ENCODE measurements at regions not wholly inside any gene's neighbourhood (a gene's known extent, or its start where the extent isn't known, plus 50 kb on each side); places are given as distances from the start of the nearest gene placed in this dataset.

- H3K27me3 Mint-ChIP-seq (ENCODE audit: insufficient read depth, low read depth, poor library complexity): peaks cover 2% of the 10 kb centered on the region
- H3K4me3 Mint-ChIP-seq: no peak overlapping the region
- no peak overlapping the region for H2AFZ ChIP-seq
- no peaks in the 10 kb centered on the region for H4K20me1 ChIP-seq (replicated peaks; ENCODE audit: insufficient read depth)
- DNase-seq (ENCODE audit: low spot score): peak; percentile 15
- H3K4me1 ChIP-seq (ENCODE audit: insufficient read depth): no peaks in the 10 kb centered on the region
- no peaks in the 10 kb centered on the region for H3K27me3 ChIP-seq (ENCODE audit: insufficient read depth)
- H3K4me2 ChIP-seq: no peak overlapping the region
- TF ChIP-seq CTCF (conservative IDR thresholded peaks at IDR 0.05; ENCODE audit: low read depth in 2 of 2): peak; percentile 23 to 39; a peak in 3 of 4 replicates
- TF ChIP-seq JUNB (IDR thresholded peaks at IDR 0.05; ENCODE audit: unreplicated experiment): no peak
- H3K9me3 Mint-ChIP-seq: peaks cover 19% of the 10 kb centered on the region
- no peak for ATAC-seq
- no peaks in the 10 kb centered on the region for H3F3A ChIP-seq (replicated peaks; ENCODE audit: low read depth)
- no peaks in the 10 kb centered on the region for H3K36me3 ChIP-seq (ENCODE audit: insufficient read depth)
- H3K4me3 ChIP-seq: no peak overlapping the region
- H3K79me2 ChIP-seq (replicated peaks; ENCODE audit: insufficient read depth): no peaks in the 10 kb centered on the region
- H3K36me3 Mint-ChIP-seq (ENCODE audit: low read depth): peaks cover 14% of the 10 kb centered on the region
- no peak overlapping the region for H3K27ac ChIP-seq (ENCODE audit: low read depth)
- no peaks in the 10 kb centered on the region for H3K4me1 Mint-ChIP-seq
- no peaks in the 10 kb centered on the region for H3K9me2 ChIP-seq (ENCODE audit: insufficient read depth)
- no peak overlapping the region for H3K27ac Mint-ChIP-seq
Observed at GRCh38 chr2:107669335-107669734, 157.4 kb upstream of the RGPD4 start.

GRCh38 chr2:107681936-107682335 lies 144.8 kb upstream of the RGPD4 start:
- Mint-ChIP-seq H3K9me3 (no peaks in the 10 kb centered on the region), H3K36me3 (ENCODE audit: low read depth) (no peaks in the 10 kb centered on the region), H3K4me1 (peaks cover 19% of the 10 kb centered on the region; the same call in 2 of the 3 replicates), H3K4me3 (no peak overlapping the region), H3K27ac (no peak overlapping the region), H3K27me3 (ENCODE audit: insufficient read depth, low read depth, poor library complexity) (no peaks in the 10 kb centered on the region)
- no peak overlapping the region for H3K27ac ChIP-seq (ENCODE audit: low read depth)
- no peak overlapping the region for H3K4me3 ChIP-seq
- H3F3A ChIP-seq (replicated peaks; ENCODE audit: low read depth): no peaks in the 10 kb centered on the region
- H3K27me3 ChIP-seq (ENCODE audit: insufficient read depth): no peaks in the 10 kb centered on the region
- H4K20me1 ChIP-seq (replicated peaks; ENCODE audit: insufficient read depth): no peaks in the 10 kb centered on the region
- peak; percentile 64 for ATAC-seq
- H3K79me2 ChIP-seq (replicated peaks; ENCODE audit: insufficient read depth): no peaks in the 10 kb centered on the region
- H3K4me1 ChIP-seq (ENCODE audit: insufficient read depth): peaks cover 18% of the 10 kb centered on the region
- H3K4me2 ChIP-seq: no peak overlapping the region
- TF ChIP-seq JUNB (IDR thresholded peaks at IDR 0.05; ENCODE audit: unreplicated experiment) (no peak), NANOG (IDR thresholded peaks at IDR 0.05; ENCODE audit: borderline replicate concordance) (no peak), REST (IDR thresholded peaks at IDR 0.05; ENCODE audit: unreplicated experiment) (no peak), EZH2 (IDR thresholded peaks at IDR 0.05; ENCODE audit: low read depth, unreplicated experiment) (no peak)
- DNase-seq (ENCODE audit: low spot score): peak; percentile 33
- no peaks in the 10 kb centered on the region for H3K9me2 ChIP-seq (ENCODE audit: insufficient read depth)
- no peak overlapping the region for H2AFZ ChIP-seq
- H3K36me3 ChIP-seq (ENCODE audit: insufficient read depth): no peaks in the 10 kb centered on the region
